IMR-90 (cell line): ENCODE measurements at regions not wholly inside any gene's neighbourhood (a gene's known extent, or its start where the extent isn't known, plus 50 kb on each side); places are given as distances from the start of the nearest gene placed in this dataset.

Experiments used
- ATAC-seq: fragments of 200-7000 bp; cut with Tn5 transposase; 2 replicates; pipeline ENCODE4 v1.9.1; 2020; ENCODE audit warnings: low read depth, mild to moderate bottlenecking, moderate library complexity
- BruUV-seq: library from RNA; stranded (reverse); fragments of 400-500 nt; replicated peaks from 2 replicates; lab custom pipeline; 2021; lab: Mats Ljungman, UMichigan
- CTCF ChIA-PET: fragments of 300-600 bp; formaldehyde crosslinking; extraction: SDS; loops from one replicate; lab custom pipeline; 2021; ENCODE audit warnings: antibody characterized with exemption; lab: Yijun Ruan, JAX
- POLR2A ChIA-PET: fragments of 300-600 bp; sonication (Branson Sonifier 250); formaldehyde crosslinking; loops from one replicate; lab custom pipeline; 2022; ENCODE audit warnings: antibody characterized with exemption; ENCODE audit not compliant: unreplicated experiment; lab: Charles Lee
- DNase-seq: peaks from one replicate; pipeline ENCODE4 v3.0.0; 2013
- H2AFZ ChIP-seq: replicated peaks from 2 replicates; pipeline ENCODE3; 2013; ENCODE audit warnings: low read length, mild to moderate bottlenecking; ENCODE audit not compliant: poor library complexity
- H2AK5ac ChIP-seq: 2 replicates; pipeline ENCODE4 v1.6.1; 2013; ENCODE audit warnings: low read depth, low read length, inconsistent platforms
- H2AK9ac ChIP-seq: replicated peaks from 2 replicates; pipeline ENCODE3; 2013; ENCODE audit warnings: mild to moderate bottlenecking, low read depth, low read length, moderate library complexity; ENCODE audit not compliant: poor library complexity
- H2BK120ac ChIP-seq: 2 replicates; pipeline ENCODE4 v1.6.1; 2013; ENCODE audit warnings: low read depth, low read length, inconsistent platforms
- H2BK15ac ChIP-seq: 3 replicates; pipeline ENCODE4 v1.6.1; 2013; ENCODE audit warnings: low read depth, low read length, inconsistent platforms
- H2BK20ac ChIP-seq: 2 replicates; pipeline ENCODE4 v1.6.1; 2013; ENCODE audit warnings: low read depth, mild to moderate bottlenecking, inconsistent platforms, low read length, moderate library complexity
- H2BK5ac ChIP-seq: 2 replicates; pipeline ENCODE4 v1.6.1; 2013; ENCODE audit warnings: mild to moderate bottlenecking, low read depth, low read length, inconsistent platforms; ENCODE audit not compliant: poor library complexity, severe bottlenecking
- H3K14ac ChIP-seq: replicated peaks from 2 replicates; pipeline ENCODE4 v1.6.1; 2013; ENCODE audit warnings: low read depth, low read length, inconsistent platforms
- H3K18ac ChIP-seq: 2 replicates; pipeline ENCODE4 v1.6.1; 2013; ENCODE audit warnings: low read depth, low read length, control low read depth
- H3K23ac ChIP-seq: 2 replicates; pipeline ENCODE4 v1.6.1; 2013; ENCODE audit warnings: low read depth, low read length, inconsistent platforms
- H3K27ac ChIP-seq: 2 replicates; pipeline ENCODE4 v1.5.1; 2013; ENCODE audit warnings: mild to moderate bottlenecking, control low read depth, low read length; ENCODE audit not compliant: insufficient read depth
- H3K27me3 ChIP-seq: 2 replicates; pipeline ENCODE4 v1.6.1; 2013; ENCODE audit warnings: low read length; ENCODE audit not compliant: control insufficient read depth, insufficient read depth
- H3K36me3 ChIP-seq: 2 replicates; pipeline ENCODE4 v1.6.1; 2013; ENCODE audit warnings: low read length, mixed read lengths; ENCODE audit not compliant: control insufficient read depth, insufficient read depth
- H3K4ac ChIP-seq: 2 replicates; pipeline ENCODE4 v1.6.1; 2013; ENCODE audit warnings: low read depth, low read length, inconsistent platforms
- H3K4me1 ChIP-seq: 2 replicates; pipeline ENCODE4 v1.6.1; 2013; ENCODE audit warnings: low read length, mixed read lengths; ENCODE audit not compliant: control insufficient read depth, insufficient read depth
- H3K4me2 ChIP-seq: 2 replicates; pipeline ENCODE4 v1.6.1; 2013; ENCODE audit warnings: low read depth, mild to moderate bottlenecking, control low read depth, low read length, moderate library complexity
- H3K4me3 ChIP-seq: 2 replicates; pipeline ENCODE4 v1.5.1; 2013; ENCODE audit warnings: low read depth, mild to moderate bottlenecking, control low read depth, low read length, moderate library complexity; ENCODE audit not compliant: insufficient read depth
- H3K56ac ChIP-seq: 2 replicates; pipeline ENCODE4 v1.6.1; 2013; ENCODE audit warnings: low read length, inconsistent platforms; ENCODE audit not compliant: insufficient read depth; ENCODE audit errors: extremely low read depth
- H3K79me1 ChIP-seq, 2 experiments: 2 replicates each; pipeline ENCODE4 v1.6.1; 2013; ENCODE audit warnings: low read length in 2 of 2, inconsistent platforms in 1 of 2, low read depth in 1 of 2
- H3K9ac ChIP-seq: 2 replicates; pipeline ENCODE4 v1.6.1; 2013; ENCODE audit warnings: low read depth, low read length, control low read depth
- H3K9me1 ChIP-seq: 2 replicates; pipeline ENCODE4 v1.6.1; 2013; ENCODE audit warnings: low read length, inconsistent platforms; ENCODE audit not compliant: insufficient read depth
- H3K9me3 ChIP-seq: 2 replicates; pipeline ENCODE4 v1.6.1; 2013; ENCODE audit warnings: low read length; ENCODE audit not compliant: control insufficient read depth, insufficient read depth
- H4K20me1 ChIP-seq: 2 replicates; pipeline ENCODE4 v1.6.1; 2013; ENCODE audit warnings: low read length, inconsistent platforms; ENCODE audit not compliant: insufficient read depth
- H4K5ac ChIP-seq: 2 replicates; pipeline ENCODE4 v1.6.1; 2013; ENCODE audit warnings: mild to moderate bottlenecking, low read depth, low read length, control low read depth
- H4K8ac ChIP-seq, 2 experiments: 2 replicates each; pipeline ENCODE4 v1.6.1; 2013; ENCODE audit warnings: low read depth in 2 of 2, low read length in 2 of 2, control low read depth in 1 of 2, inconsistent platforms in 1 of 2
- H4K91ac ChIP-seq: 2 replicates; pipeline ENCODE4 v1.6.1; 2013; ENCODE audit warnings: low read depth, low read length, inconsistent platforms; ENCODE audit not compliant: insufficient read depth
- BHLHE40 ChIP-seq: fragments of 150-350 bp; IDR thresholded peaks from 2 replicates; pipeline ENCODE4 v1.6.1; 2016; ENCODE audit warnings: mild to moderate bottlenecking, low read depth, low read length
- CEBPB ChIP-seq: IDR thresholded peaks from 2 replicates; pipeline ENCODE4 v1.6.1; 2012; ENCODE audit warnings: low read depth, low read length, improper control_type of control experiment
- CHD1 ChIP-seq: IDR thresholded peaks from 2 replicates; pipeline ENCODE4 v1.6.1; 2012; ENCODE audit warnings: low read depth, low read length, improper control_type of control experiment
- ELK1 ChIP-seq: fragments of 150-350 bp; IDR thresholded peaks from 2 replicates; pipeline ENCODE4 v1.6.1; 2016; ENCODE audit warnings: low read depth, mild to moderate bottlenecking, low read length, moderate library complexity, borderline replicate concordance
- FOS ChIP-seq: fragments of 150-350 bp; IDR thresholded peaks from 2 replicates; pipeline ENCODE4 v1.6.1; 2016; ENCODE audit warnings: low read depth, low read length
- MAFK ChIP-seq: IDR thresholded peaks from 2 replicates; pipeline ENCODE4 v1.6.1; 2012; ENCODE audit warnings: low read depth, low read length, improper control_type of control experiment
- MAZ ChIP-seq: IDR thresholded peaks from 2 replicates; pipeline ENCODE4 v1.6.1; 2012; ENCODE audit warnings: low read depth, mild to moderate bottlenecking, low read length, improper control_type of control experiment, moderate library complexity, borderline replicate concordance
- MXI1 ChIP-seq: IDR thresholded peaks from 2 replicates; pipeline ENCODE4 v1.6.1; 2012; ENCODE audit warnings: low read depth, mild to moderate bottlenecking, low read length, moderate library complexity, borderline replicate concordance
- NFE2L2 ChIP-seq: fragments of 150-350 bp; IDR thresholded peaks from 2 replicates; pipeline ENCODE4 v1.6.1; 2016; ENCODE audit warnings: low read depth, mild to moderate bottlenecking, low read length
- POLR2A ChIP-seq: IDR thresholded peaks from 2 replicates; pipeline ENCODE4 v1.6.1; 2012; ENCODE audit warnings: mild to moderate bottlenecking, low read depth, low read length
- RAD21 ChIP-seq: IDR thresholded peaks from 2 replicates; pipeline ENCODE4 v1.6.1; 2012; ENCODE audit warnings: low read length, improper control_type of control experiment
- RCOR1 ChIP-seq: IDR thresholded peaks from 2 replicates; pipeline ENCODE4 v1.6.1; 2012; ENCODE audit warnings: mild to moderate bottlenecking, low read length, improper control_type of control experiment; ENCODE audit not compliant: insufficient replicate concordance
- RFX5 ChIP-seq: IDR thresholded peaks from 2 replicates; pipeline ENCODE4 v1.8.0; 2012; ENCODE audit warnings: low read depth, mild to moderate bottlenecking, low read length, moderate library complexity
- WGBS, 2 experiments: methylation state at CpG; one replicate each; pipeline versions ENCODE4 v1.1.5 to v1.1.7; 2013; ENCODE audit warnings: missing lambda C conversion rate in 2 of 2; ENCODE audit not compliant: insufficient read length in 1 of 2; ENCODE audit errors: extremely low coverage in 2 of 2; 5-methylcytosine and 5-hydroxymethylcytosine counted together
- dilution Hi-C: fragments of 300-500 bp; cut with HindIII; formaldehyde crosslinking; loops from one replicate; pipeline ENCODE4 v1.14.3; 2018; ENCODE audit warnings: low sequenced_read_pairs; ENCODE audit not compliant: unreplicated experiment
- in situ Hi-C: fragments of 300-500 bp; cut with MboI; formaldehyde crosslinking; loops from 3 replicates; pipeline ENCODE4 v1.14.3; 2019; ENCODE audit warnings: low sequenced_read_pairs, inconsistent platforms, mixed read lengths
- intact Hi-C: fragments of 100-400 bp; cut with micrococcal nuclease; formaldehyde crosslinking; loops from 2 replicates; pipeline ENCODE4 v1.10.0; 2022

GRCh38 chr17:34799751-34800150 is 161.5 kb downstream of the CCT6B start:
- H3K4ac ChIP-seq, result no peak overlapping the region
- H4K5ac ChIP-seq, result no peak overlapping the region
- no peaks in the 10 kb centered on the region for H3K9me1 ChIP-seq
- no peak overlapping the region for H2BK120ac ChIP-seq
- intact Hi-C loops, result no loop called here
- in situ Hi-C loops, result no loop called here
- H2BK15ac ChIP-seq, result no peak overlapping the region
- dilution Hi-C loops, result no loop called here
- no peak overlapping the region for H3K18ac ChIP-seq
- no peaks in the 10 kb centered on the region for H3K36me3 ChIP-seq
- ChIA-PET POLR2A (no interaction called here), CTCF (no interaction called here)
- no peak overlapping the region for H3K56ac ChIP-seq
- no TSS peak for BruUV-seq
- H3K9me3 ChIP-seq, result no peaks in the 10 kb centered on the region
- H3K4me1 ChIP-seq, result no peaks in the 10 kb centered on the region
- ATAC-seq, result no peak
- no peak overlapping the region for H2AK5ac ChIP-seq
- DNase-seq, result no peak
- H3K23ac ChIP-seq, result no peak overlapping the region
- no peak overlapping the region for H2AK9ac ChIP-seq
- no peak overlapping the region for H2AFZ ChIP-seq
- no peak overlapping the region for H3K9ac ChIP-seq
- TF ChIP-seq FOS, result no peak
- TF ChIP-seq RCOR1, result no peak
- TF ChIP-seq ELK1, result no peak
- TF ChIP-seq NFE2L2, result no peak
- TF ChIP-seq RAD21, result no peak
- no peak for TF ChIP-seq CEBPB
- no peak for TF ChIP-seq POLR2A
- TF ChIP-seq BHLHE40, result no peak
- no peak for TF ChIP-seq MAZ
- TF ChIP-seq CHD1, result no peak
- TF ChIP-seq MAFK, result no peak
- TF ChIP-seq RFX5, result no peak
- no peak for TF ChIP-seq MXI1
- H3K14ac ChIP-seq, result no peak overlapping the region
- H3K4me3 ChIP-seq, result no peak overlapping the region
- H2BK5ac ChIP-seq, result no peak overlapping the region
- H3K4me2 ChIP-seq, result no peak overlapping the region
- H3K27me3 ChIP-seq, result no peaks in the 10 kb centered on the region
- H3K27ac ChIP-seq, result no peak overlapping the region
- no peak overlapping the region for H4K91ac ChIP-seq
- no peak overlapping the region for H4K8ac ChIP-seq
- no peaks in the 10 kb centered on the region for H3K79me1 ChIP-seq
- H4K20me1 ChIP-seq, result no peaks in the 10 kb centered on the region
- no peak overlapping the region for H2BK20ac ChIP-seq
- 20 to 100% methylated on average over 1 of the region's 6 CpGs for WGBS, 2 experiments
